ENCODE measurements at regions not wholly inside any gene's neighbourhood (a gene's known extent, or its start where the extent isn't known, plus 50 kb on each side); places are given as distances from the start of the nearest gene placed in this dataset.

DNA sequence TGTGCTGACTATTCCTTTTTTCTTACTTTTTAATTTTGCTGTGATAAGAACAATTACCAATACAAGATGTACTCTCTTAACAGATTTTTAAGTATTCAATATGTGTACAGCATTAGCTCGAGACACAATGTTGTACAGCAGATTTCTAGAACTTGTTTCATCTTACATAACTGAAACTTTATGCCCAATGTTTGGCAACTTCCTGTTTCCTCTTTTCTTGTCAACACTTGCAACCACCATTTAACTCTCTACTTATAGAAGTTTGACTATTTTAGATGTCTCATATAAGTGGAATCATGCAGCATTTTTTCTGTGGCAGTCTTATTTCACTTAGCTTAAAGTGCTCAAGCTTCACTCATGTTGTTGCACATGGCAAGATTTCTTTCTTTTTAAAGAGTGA lies 1426.8 kb downstream of the SLITRK5 start:
- no peak for TF ChIP-seq SMC3 (IDR thresholded peaks at IDR 0.05; ENCODE audit: low read depth, low read length)
- TF ChIP-seq CEBPB (IDR thresholded peaks at IDR 0.05; ENCODE audit: low read depth, low read length) = no peak
- TF ChIP-seq, protein P1, sequence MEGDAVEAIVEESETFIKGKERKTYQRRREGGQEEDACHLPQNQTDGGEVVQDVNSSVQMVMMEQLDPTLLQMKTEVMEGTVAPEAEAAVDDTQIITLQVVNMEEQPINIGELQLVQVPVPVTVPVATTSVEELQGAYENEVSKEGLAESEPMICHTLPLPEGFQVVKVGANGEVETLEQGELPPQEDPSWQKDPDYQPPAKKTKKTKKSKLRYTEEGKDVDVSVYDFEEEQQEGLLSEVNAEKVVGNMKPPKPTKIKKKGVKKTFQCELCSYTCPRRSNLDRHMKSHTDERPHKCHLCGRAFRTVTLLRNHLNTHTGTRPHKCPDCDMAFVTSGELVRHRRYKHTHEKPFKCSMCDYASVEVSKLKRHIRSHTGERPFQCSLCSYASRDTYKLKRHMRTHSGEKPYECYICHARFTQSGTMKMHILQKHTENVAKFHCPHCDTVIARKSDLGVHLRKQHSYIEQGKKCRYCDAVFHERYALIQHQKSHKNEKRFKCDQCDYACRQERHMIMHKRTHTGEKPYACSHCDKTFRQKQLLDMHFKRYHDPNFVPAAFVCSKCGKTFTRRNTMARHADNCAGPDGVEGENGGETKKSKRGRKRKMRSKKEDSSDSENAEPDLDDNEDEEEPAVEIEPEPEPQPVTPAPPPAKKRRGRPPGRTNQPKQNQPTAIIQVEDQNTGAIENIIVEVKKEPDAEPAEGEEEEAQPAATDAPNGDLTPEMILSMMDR (conservative IDR thresholded peaks at IDR 0.05; ENCODE audit: low read depth, low read length) = no peak

Data from IMR-90 (cell line).